Sigmoid colon (tissue), 6 donors: ENCODE measurements at regions not wholly inside any gene's neighbourhood (a gene's known extent, or its start where the extent isn't known, plus 50 kb on each side); places are given as distances from the start of the nearest gene placed in this dataset.
"Not testable (repeated sequence)": the region's sequence is repeated elsewhere in the genome, so short reads cannot be mapped to it uniquely, and the experiment has no call there.

ENCODE experiments used
- DNase-seq: peaks from one replicate; pipeline ENCODE4 v3.0.0-alpha.2; 2019
- H3K27ac ChIP-seq, 4 donors: fragments of 200-600 bp; sonication (generic); one replicate each; pipeline ENCODE4 v1.5.1; 2016 to 2019; ENCODE audit warnings: mild to moderate bottlenecking in 1 of 4
- H3K27me3 ChIP-seq, 3 donors: fragments of 200-600 bp; sonication (generic); one replicate each; pipeline ENCODE4 v1.5.1; 2019; ENCODE audit warnings: mild to moderate bottlenecking in 1 of 3
- H3K36me3 ChIP-seq, 4 donors: fragments of 200-600 bp; sonication (generic); one replicate each; pipeline ENCODE4 v1.5.1; 2016 to 2019
- H3K4me1 ChIP-seq, 4 donors: fragments of 200-600 bp; sonication (generic); one replicate each; pipeline ENCODE4 v1.5.1; 2017 to 2019
- H3K4me3 ChIP-seq, 4 donors: fragments of 200-600 bp; sonication (generic); one replicate each; pipeline ENCODE4 v1.5.1; 2017 to 2019; ENCODE audit warnings: mild to moderate bottlenecking in 2 of 4, moderate library complexity in 1 of 4
- H3K9me3 ChIP-seq, 4 donors: fragments of 200-600 bp in 3 of 4; sonication (generic) in 3 of 4; one replicate each; pipeline versions ENCODE4 v1.5.1 to v1.6.1; 2013 to 2019
- CTCF ChIP-seq, 4 experiments: fragments of 450-650 bp in 3 of 4; fragments of 200-600 bp in 1 of 4; IDR thresholded peaks; one replicate each; pipeline ENCODE4 v1.5.1; 2016 to 2019; ENCODE audit warnings: antibody characterized with exemption in 4 of 4, mild to moderate bottlenecking in 3 of 4, moderate library complexity in 2 of 4
- EP300 ChIP-seq, 4 donors: sonication (generic); formaldehyde crosslinking; IDR thresholded peaks; one replicate each; pipeline ENCODE4 v1.6.1; 2017; ENCODE audit warnings: antibody characterized with exemption in 4 of 4
- POLR2A ChIP-seq, 2 donors: fragments of 450-650 bp; IDR thresholded peaks; one replicate each; pipeline ENCODE4 v1.6.1; 2016; ENCODE audit warnings: antibody characterized with exemption in 2 of 2, mild to moderate bottlenecking in 2 of 2, moderate library complexity in 2 of 2
- POLR2AphosphoS5 ChIP-seq, 4 donors: sonication (generic); formaldehyde crosslinking; IDR thresholded peaks; one replicate each; pipeline ENCODE4 v1.6.1; 2017; ENCODE audit warnings: antibody characterized with exemption in 4 of 4
- WGBS, 2 donors: extraction: QIAGEN DNeasy Blood & Tissue Kit; methylation state at CpG; one replicate each; pipeline ENCODE4 v1.1.7; 2013; 5-methylcytosine and 5-hydroxymethylcytosine counted together
- intact Hi-C: fragments of 100-400 bp; cut with DNase I; formaldehyde crosslinking; loops from one replicate; pipeline ENCODE4 v1.15.1; 2023
- donor health status: healthy with polysubstance abuse.
- donor health status: healthy.

- no peaks in the 10 kb centered on the region for H3K4me1 ChIP-seq
- no peak for TF ChIP-seq CTCF (IDR thresholded peaks at IDR 0.05)
- no peak for TF ChIP-seq POLR2A (IDR thresholded peaks at IDR 0.05)
- TF ChIP-seq EP300 (IDR thresholded peaks at IDR 0.05): no peak
- TF ChIP-seq POLR2AphosphoS5 (IDR thresholded peaks at IDR 0.05): no peak
- no peaks in the 10 kb centered on the region for H3K36me3 ChIP-seq
- H3K27ac ChIP-seq: no peak overlapping the region
- H3K9me3 ChIP-seq: no peaks in the 10 kb centered on the region
- intact Hi-C loops: no loop called here
- no peak for DNase-seq
- no peak overlapping the region for H3K4me3 ChIP-seq
- WGBS, 2 donors: 71 to 72% methylated on average over 5 of the region's 5 CpGs
- H3K27me3 ChIP-seq: no peaks in the 10 kb centered on the region
These were observed 84.0 kb downstream of the FMO4 start for GRCh38 chr1:171397851-171398469.

DNA sequence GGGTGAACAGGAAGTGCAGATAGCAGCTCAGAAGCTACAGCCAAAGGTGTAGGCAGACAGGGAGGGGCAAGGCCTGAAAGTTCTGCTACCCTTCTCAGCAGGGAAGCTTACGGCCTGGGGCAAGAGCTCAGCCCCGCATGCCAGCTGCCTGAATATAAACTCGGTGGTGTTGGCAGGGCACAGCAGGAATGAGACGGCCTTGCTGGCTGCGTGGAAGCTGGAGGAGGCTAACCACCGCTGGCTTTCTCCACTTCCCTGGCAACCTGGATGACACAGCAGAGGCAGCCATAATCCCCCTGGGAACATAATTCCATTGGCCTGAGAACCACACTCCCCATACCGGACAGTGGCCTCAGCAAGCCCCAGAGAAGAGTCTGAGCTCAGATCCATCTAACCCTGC lies 81.9 kb upstream of the PRRC2C start:
- Histone ChIP-seq H3K27me3 (no peaks in the 10 kb centered on the region), H3K9me3 (peaks cover 0 to 3% (median 0%) of the 10 kb centered on the region in 4 donors), H3K36me3 (no peaks in the 10 kb centered on the region), H3K27ac (no peak overlapping the region), H3K4me3 (no peak overlapping the region), H3K4me1 (no peaks in the 10 kb centered on the region)
- DNase-seq: no peak
- 72 to 78% methylated on average over 7 of the region's 7 CpGs for WGBS, 2 donors
- intact Hi-C loops: no loop called here
- TF ChIP-seq EP300 (IDR thresholded peaks at IDR 0.05) (no peak), CTCF (IDR thresholded peaks at IDR 0.05) (no peak), POLR2AphosphoS5 (IDR thresholded peaks at IDR 0.05) (no peak), POLR2A (IDR thresholded peaks at IDR 0.05) (no peak)

DNA sequence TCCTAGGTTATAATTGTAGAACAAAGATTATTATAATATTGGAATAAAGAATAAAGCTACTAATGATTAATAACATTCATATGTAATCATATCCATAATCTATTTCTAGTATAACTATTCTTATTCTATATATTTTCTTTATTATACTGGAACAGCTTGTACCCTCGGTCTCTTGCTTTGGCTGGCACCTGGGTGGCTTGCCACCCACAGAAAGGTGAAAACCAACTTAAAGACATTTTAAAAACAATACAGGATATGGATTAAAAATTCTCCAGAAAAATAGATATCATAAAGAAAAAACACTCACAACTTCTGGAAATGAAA lies 80.0 kb upstream of the PRRC2C start:
- H3K4me1 ChIP-seq: no peaks in the 10 kb centered on the region
- 84 to 92% methylated on average over 1 of the region's 1 CpG for WGBS, 2 donors
- no peaks in the 10 kb centered on the region for H3K27me3 ChIP-seq
- no peak for DNase-seq
- H3K9me3 ChIP-seq: peaks cover 0 to 3% (median 0%) of the 10 kb centered on the region in 4 donors
- H3K4me3 ChIP-seq: no peak overlapping the region
- no peak overlapping the region for H3K27ac ChIP-seq
- no peaks in the 10 kb centered on the region for H3K36me3 ChIP-seq
- intact Hi-C loops: no loop called here
- TF ChIP-seq CTCF (IDR thresholded peaks at IDR 0.05) (no peak), POLR2A (IDR thresholded peaks at IDR 0.05) (no peak), EP300 (IDR thresholded peaks at IDR 0.05) (no peak), POLR2AphosphoS5 (IDR thresholded peaks at IDR 0.05) (no peak)

DNA sequence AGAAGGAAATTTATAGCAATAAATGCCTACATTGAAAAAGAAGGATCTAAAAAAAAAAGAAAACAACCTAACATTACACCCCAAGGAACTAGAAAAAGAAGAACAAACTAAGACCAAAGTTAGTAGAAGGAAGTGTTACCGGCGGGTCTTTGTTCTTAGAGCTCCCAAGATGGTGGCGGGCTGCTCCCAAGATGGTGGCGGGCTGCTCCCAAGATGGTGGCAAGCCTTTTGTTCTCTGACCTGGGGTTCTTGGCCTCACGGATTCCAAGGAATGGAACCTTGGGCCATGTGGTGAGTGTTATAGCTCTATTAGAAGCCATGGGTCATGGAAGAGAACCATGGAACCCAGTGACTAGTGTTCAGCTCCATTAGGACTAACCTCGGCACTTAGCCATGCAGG lies 71.8 kb upstream of the PRRC2C start:
- WGBS, 2 donors: 95 to 96% methylated on average over 6 of the region's 6 CpGs
- H3K4me3 ChIP-seq, H3K27me3 ChIP-seq, H3K36me3 ChIP-seq, intact Hi-C loops, H3K27ac ChIP-seq, DNase-seq, H3K4me1 ChIP-seq, H3K9me3 ChIP-seq: not testable (repeated sequence)

GRCh38 chr1:171418546-171418945 lies 66.8 kb upstream of the PRRC2C start:
- H3K4me1 ChIP-seq: no peaks in the 10 kb centered on the region
- H3K27me3 ChIP-seq: no peaks in the 10 kb centered on the region
- no peak overlapping the region for H3K4me3 ChIP-seq
- no peak for DNase-seq
- H3K9me3 ChIP-seq: no peaks in the 10 kb centered on the region
- no peaks in the 10 kb centered on the region for H3K36me3 ChIP-seq
- H3K27ac ChIP-seq: no peak overlapping the region
- intact Hi-C loops: no loop called here
- no peak for TF ChIP-seq CTCF (IDR thresholded peaks at IDR 0.05)
- TF ChIP-seq POLR2AphosphoS5 (IDR thresholded peaks at IDR 0.05): no peak
- TF ChIP-seq EP300 (IDR thresholded peaks at IDR 0.05): no peak
- no peak for TF ChIP-seq POLR2A (IDR thresholded peaks at IDR 0.05)
- WGBS, 2 donors: 85 to 89% methylated on average over 3 of the region's 3 CpGs
